ENCODE measurements at regions not wholly inside any gene's neighbourhood (a gene's known extent, or its start where the extent isn't known, plus 50 kb on each side); places are given as distances from the start of the nearest gene placed in this dataset.
A peak's percentile ranks its signal among the peaks of the same experiment; 100 is the strongest.

DNA sequence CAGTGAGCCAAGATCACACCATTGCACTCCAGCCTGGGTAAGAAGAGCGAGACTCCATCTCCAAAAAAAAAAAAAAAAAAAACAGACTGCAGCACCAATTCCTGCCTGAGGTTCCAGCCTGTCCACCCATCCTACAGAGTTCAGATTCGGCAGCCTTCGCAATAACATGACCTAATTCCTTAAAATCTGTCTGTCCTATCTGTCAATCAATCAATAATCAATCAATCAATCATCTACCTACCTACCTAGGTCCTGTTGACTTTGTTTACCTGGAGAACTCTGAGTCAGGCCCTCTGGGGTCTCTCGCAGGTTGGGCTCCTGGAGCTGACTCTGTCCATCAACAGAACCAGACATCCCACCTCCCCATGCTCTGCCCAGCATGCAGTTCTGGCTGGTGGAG, 236.7 kb downstream of the ENGASE start:
- no peak overlapping the region for H3K9ac ChIP-seq (ENCODE audit: control insufficient read depth, extremely low read depth, insufficient read depth, low read length)
- TF ChIP-seq, protein P1, sequence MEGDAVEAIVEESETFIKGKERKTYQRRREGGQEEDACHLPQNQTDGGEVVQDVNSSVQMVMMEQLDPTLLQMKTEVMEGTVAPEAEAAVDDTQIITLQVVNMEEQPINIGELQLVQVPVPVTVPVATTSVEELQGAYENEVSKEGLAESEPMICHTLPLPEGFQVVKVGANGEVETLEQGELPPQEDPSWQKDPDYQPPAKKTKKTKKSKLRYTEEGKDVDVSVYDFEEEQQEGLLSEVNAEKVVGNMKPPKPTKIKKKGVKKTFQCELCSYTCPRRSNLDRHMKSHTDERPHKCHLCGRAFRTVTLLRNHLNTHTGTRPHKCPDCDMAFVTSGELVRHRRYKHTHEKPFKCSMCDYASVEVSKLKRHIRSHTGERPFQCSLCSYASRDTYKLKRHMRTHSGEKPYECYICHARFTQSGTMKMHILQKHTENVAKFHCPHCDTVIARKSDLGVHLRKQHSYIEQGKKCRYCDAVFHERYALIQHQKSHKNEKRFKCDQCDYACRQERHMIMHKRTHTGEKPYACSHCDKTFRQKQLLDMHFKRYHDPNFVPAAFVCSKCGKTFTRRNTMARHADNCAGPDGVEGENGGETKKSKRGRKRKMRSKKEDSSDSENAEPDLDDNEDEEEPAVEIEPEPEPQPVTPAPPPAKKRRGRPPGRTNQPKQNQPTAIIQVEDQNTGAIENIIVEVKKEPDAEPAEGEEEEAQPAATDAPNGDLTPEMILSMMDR (optimal IDR thresholded peaks at IDR 0.05 in 1 of 3, IDR thresholded peaks at IDR 0.05 in 1 of 3, conservative IDR thresholded peaks at IDR 0.05 in 1 of 3; ENCODE audit: extremely low read depth in 1 of 3, insufficient read depth in 2 of 3, low read length in 3 of 3), result no peak
- TF ChIP-seq EZH2 (IDR thresholded peaks at IDR 0.05; ENCODE audit: low read length), result no peak
- no peaks in the 10 kb centered on the region for H3K36me3 ChIP-seq (ENCODE audit: control insufficient read depth in 2 of 2, extremely low read depth in 1 of 2, insufficient read depth in 2 of 2, low read length in 2 of 2)
- H3K9me1 ChIP-seq (ENCODE audit: control insufficient read depth, extremely low read depth, insufficient read depth, low read length), result no peaks in the 10 kb centered on the region
- H3K4me1 ChIP-seq (ENCODE audit: control insufficient read depth, extremely low read depth, insufficient read depth, low read length), result no peaks in the 10 kb centered on the region
- no peak overlapping the region for H3K4me3 ChIP-seq (ENCODE audit: control insufficient read depth in 2 of 3, extremely low read depth in 1 of 3, insufficient read depth in 2 of 3, low read depth in 1 of 3, low read length in 3 of 3)
- H3K4me2 ChIP-seq (ENCODE audit: control insufficient read depth, extremely low read depth, insufficient read depth, low read depth, low read length), result no peak overlapping the region
- no peaks in the 10 kb centered on the region for H3K9me3 ChIP-seq (ENCODE audit: control insufficient read depth, low read depth, low read length)
- dilution Hi-C loops (cut with MboI; ENCODE audit: extremely low pct_ligation_motif_present, low sequenced_read_pairs), result no loop called here
- H3K27ac ChIP-seq (ENCODE audit: control insufficient read depth, insufficient read depth, low read length), result no peak overlapping the region
- no peak overlapping the region for H2AFZ ChIP-seq (ENCODE audit: control insufficient read depth, low read length)
- H3K27me3 ChIP-seq (ENCODE audit: control insufficient read depth, extremely low read depth, insufficient read depth, low read length), result peaks cover 34% of the 10 kb centered on the region
- FAIRE-seq (no peak), DNase-seq (ENCODE audit: low read depth, low spot score) (no peak)
- H4K20me1 ChIP-seq (ENCODE audit: control insufficient read depth, extremely low read depth, insufficient read depth, low read length), result no peaks in the 10 kb centered on the region
- H3K79me2 ChIP-seq (ENCODE audit: control insufficient read depth, insufficient read depth, low read length), result no peaks in the 10 kb centered on the region

DNA sequence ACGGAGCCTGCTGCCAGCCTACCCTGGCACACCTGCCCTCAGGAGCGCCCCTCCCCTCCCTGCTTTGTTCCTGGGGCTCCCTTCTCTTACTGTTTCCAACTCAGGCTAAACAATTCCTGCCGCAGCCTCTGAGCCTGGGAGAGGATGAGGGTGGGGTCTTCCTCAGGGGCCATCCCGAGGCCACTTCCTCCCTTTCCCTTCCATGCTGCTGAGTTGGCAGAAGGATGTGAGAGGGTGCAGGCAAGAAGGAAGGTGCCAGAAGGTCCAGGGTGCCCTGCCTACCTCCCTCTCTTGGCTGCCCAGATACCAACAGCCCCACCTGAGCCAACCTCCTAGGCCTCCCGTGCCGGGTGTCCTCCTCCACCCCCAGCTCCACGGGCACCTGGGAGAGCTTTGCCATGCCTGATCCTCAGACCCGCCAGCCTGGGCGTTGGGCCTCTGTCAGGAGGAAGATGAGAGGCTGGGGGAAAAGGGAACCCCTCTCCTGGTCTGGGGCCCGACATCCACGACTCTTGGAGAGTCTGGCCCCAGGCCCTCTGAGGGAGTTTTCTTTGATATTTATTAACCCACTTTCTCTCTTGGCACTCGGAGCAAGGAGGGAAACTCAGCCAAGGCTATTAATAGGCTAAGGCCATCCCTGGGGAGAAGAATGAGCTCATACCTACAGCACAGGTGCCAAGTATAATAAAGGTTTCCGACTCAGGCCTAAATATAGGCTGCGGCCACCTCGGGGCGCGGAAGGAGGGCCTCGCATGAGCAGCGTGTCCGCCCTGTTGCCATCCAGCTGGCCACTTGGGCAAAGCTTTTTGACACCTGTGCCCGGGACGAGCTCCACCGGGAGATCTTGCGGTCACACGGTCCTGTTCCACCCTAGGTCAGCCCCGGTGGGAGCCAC, 232.0 kb downstream of the ENGASE start:
- no peaks in the 10 kb centered on the region for H3K4me1 ChIP-seq (ENCODE audit: control insufficient read depth, extremely low read depth, insufficient read depth, low read length)
- FAIRE-seq, result no peak

More for the DNA sequence above, 232.0 kb downstream of the ENGASE start:
- Histone ChIP-seq H2AFZ (ENCODE audit: control insufficient read depth, low read length) (no peak overlapping the region), H3K4me2 (ENCODE audit: control insufficient read depth, extremely low read depth, insufficient read depth, low read depth, low read length) (no peak overlapping the region), H4K20me1 (ENCODE audit: control insufficient read depth, extremely low read depth, insufficient read depth, low read length) (no peaks in the 10 kb centered on the region), H3K79me2 (ENCODE audit: control insufficient read depth, insufficient read depth, low read length) (no peaks in the 10 kb centered on the region), H3K27ac (ENCODE audit: control insufficient read depth, insufficient read depth, low read length) (no peak overlapping the region), H3K9me1 (ENCODE audit: control insufficient read depth, extremely low read depth, insufficient read depth, low read length) (no peaks in the 10 kb centered on the region), H3K9me3 (ENCODE audit: control insufficient read depth, low read depth, low read length) (no peaks in the 10 kb centered on the region), H3K27me3 (ENCODE audit: control insufficient read depth, extremely low read depth, insufficient read depth, low read length) (peaks cover 39% of the 10 kb centered on the region), H3K9ac (ENCODE audit: control insufficient read depth, extremely low read depth, insufficient read depth, low read length) (no peak overlapping the region), H3K4me3 (ENCODE audit: control insufficient read depth in 2 of 3, extremely low read depth in 1 of 3, insufficient read depth in 2 of 3, low read depth in 1 of 3, low read length in 3 of 3) (no peak overlapping the region), H3K36me3 (ENCODE audit: control insufficient read depth in 2 of 2, extremely low read depth in 1 of 2, insufficient read depth in 2 of 2, low read length in 2 of 2) (no peaks in the 10 kb centered on the region)
- no peak for DNase-seq (ENCODE audit: low read depth, low spot score)
- TF ChIP-seq, protein P1 (optimal IDR thresholded peaks at IDR 0.05 in 1 of 3, IDR thresholded peaks at IDR 0.05 in 1 of 3, conservative IDR thresholded peaks at IDR 0.05 in 1 of 3; ENCODE audit: extremely low read depth in 1 of 3, insufficient read depth in 2 of 3, low read length in 3 of 3), result no peak
- peak; percentile 45 for TF ChIP-seq EZH2 (IDR thresholded peaks at IDR 0.05; ENCODE audit: low read length)
- dilution Hi-C loops (cut with MboI; ENCODE audit: extremely low pct_ligation_motif_present, low sequenced_read_pairs), result no loop called here

All from keratinocyte (primary cell).